ENCODE measurements at regions not wholly inside any gene's neighbourhood (a gene's known extent, or its start where the extent isn't known, plus 50 kb on each side); places are given as distances from the start of the nearest gene placed in this dataset.
"Not testable (repeated sequence)": the region's sequence is repeated elsewhere in the genome, so short reads cannot be mapped to it uniquely, and the experiment has no call there.

DNA sequence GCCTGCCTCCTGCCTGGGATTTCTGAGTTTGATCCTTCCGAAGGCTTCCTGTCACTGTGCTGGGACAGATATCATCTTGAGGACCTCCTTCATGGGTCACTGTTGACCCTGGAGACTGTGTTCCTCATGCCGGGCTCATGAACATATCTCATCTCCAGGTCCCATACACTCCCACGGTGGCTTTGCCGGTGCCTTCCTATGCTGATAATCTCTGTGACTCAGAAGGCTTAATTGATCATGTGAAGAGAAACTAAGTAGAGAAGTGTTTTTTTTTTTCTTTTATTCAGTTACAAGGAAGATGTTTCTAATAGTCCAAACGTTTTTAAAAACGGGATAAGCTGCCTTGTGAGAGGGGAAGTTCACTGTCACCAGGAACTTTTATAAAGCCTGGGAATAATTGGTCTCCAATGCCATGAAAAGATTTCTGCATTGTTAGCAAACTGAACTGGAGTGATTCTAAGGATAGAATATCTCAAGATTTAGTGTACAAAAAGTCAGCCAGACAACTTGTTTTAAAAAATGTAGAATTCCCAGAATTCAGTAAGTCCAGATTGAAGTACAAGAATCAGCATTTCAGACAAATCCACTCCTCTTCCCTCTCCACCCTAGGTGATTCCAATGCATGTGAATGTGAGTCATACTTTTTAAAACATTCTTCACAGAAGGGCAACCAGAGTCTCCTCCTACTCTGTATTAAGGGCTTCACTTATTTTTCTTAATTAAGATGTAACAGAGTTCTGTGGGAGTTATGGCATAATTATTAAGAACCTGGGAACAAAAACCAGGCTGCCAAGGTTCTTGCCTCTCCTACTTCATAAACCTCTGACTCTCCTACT is 139.8 kb upstream of the LGR5 start:
- DNase-seq, result no peak

DNA sequence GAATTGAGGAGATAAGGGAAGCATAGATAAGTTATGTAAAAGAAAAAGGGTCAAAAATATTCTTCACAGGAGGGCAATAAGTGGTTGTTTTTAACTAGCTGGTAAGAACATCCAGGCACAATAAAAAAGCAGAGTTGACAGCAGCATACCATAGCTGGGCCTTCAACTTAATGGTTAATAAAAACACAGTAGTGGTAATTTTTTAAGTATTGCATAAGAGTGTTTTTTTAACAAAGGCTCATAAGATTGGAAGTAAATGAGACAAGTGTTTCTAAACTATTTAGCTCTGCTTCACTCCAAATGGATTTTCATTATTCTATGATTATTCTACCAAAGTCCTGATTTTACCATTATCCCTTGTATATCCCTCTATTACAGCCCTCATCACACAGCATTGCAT is 140.1 kb upstream of the TSPAN8 start:
- no peak for DNase-seq

DNA sequence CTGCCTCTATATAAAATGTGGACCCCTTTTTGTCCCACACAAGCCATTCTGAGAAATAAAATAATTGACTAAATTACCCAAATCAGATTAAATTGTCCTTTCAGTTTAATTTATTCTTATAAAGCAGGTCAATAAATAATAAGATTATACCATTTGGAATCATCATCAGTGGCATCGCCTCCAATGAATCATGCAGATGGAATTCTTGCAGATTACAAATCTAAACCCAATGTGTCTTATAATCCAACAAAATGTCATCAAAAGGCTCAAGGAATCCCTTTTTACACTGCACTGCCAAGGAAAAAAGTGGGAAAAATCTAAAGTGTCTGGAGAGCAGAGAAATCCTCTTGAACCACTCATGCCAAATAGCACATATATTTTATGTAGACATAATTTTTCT is 138.2 kb upstream of the TSPAN8 start:
- DNase-seq, result no peak

- DNase-seq, result no peak
Observed at GRCh38 chr12:71291746-71292145, 133.9 kb upstream of the TSPAN8 start.

DNA sequence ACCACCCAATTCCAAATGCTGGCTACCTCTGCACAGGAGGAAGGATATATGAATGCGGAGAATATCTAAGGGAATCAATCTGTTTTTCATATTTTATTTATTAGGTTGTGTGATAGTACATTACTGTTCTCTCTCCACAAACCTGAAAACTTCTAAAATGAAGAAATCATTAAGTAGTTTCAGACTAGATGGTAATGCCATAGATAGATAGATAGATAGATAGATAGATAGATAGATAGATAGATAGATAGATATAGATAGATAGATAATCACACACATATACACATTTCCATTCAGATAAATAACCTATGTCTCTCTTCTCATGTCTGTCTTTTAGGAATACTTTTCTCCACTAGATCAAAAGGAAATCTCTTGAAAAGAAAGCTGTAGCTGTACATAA is 126.1 kb upstream of the TSPAN8 start:
- no peak for DNase-seq

- no peak for DNase-seq
Observed at GRCh38 chr12:71282925-71283324, 125.1 kb upstream of the TSPAN8 start.

GRCh38 chr12:71282020-71282419 is 124.2 kb upstream of the TSPAN8 start:
- DNase-seq, result no peak

DNA sequence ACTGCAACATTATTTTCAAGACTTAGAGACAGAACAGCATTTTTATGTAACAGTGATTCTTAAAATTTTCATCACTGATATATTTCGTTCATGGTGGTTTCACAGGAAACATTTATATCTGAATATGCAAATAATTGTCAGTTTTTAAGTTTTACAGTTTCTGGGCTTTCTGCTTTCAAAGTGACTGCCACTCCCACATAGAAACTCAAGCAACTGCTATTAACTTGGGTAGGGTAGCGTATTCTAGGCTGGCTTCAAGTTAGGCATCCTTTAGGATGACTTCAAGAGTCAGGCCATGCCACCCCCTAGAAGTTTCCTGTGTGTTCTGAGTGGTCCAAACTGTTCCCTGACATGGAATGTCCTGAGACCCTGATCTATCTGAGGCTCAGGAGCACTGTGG is 123.6 kb upstream of the TSPAN8 start:
- DNase-seq, result no peak

- DNase-seq, result no peak
Observed at GRCh38 chr12:71277866-71278265, 120.1 kb upstream of the TSPAN8 start.

- no peak for DNase-seq
Observed at GRCh38 chr12:71276541-71276940, 118.7 kb upstream of the TSPAN8 start.

DNA sequence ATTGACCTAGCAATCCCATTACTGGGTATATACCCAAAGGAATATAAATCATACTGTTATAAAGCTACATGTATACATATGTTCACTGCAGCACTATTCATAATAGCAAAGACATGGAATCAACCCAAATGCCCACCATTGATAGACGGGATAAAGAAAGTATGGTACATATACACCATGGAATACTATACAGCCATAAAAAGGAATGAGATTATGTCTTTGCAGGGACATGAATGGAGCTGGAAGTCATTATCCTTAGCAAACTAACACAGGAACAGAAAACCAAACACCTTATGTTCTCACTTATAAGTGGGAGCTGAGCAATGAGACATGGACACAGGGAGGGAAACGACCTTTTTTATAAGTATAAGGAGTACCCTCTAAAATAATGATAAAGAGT is 113.0 kb upstream of the TSPAN8 start:
- DNase-seq, result not testable (repeated sequence)

GRCh38 chr12:71270057-71270456 is 112.3 kb upstream of the TSPAN8 start:
- no peak for DNase-seq

GRCh38 chr12:71269281-71269598 is 111.4 kb upstream of the TSPAN8 start:
- DNase-seq, result no peak

GRCh38 chr12:71268598-71269280 is 110.9 kb upstream of the TSPAN8 start:
- no peak for DNase-seq

DNA sequence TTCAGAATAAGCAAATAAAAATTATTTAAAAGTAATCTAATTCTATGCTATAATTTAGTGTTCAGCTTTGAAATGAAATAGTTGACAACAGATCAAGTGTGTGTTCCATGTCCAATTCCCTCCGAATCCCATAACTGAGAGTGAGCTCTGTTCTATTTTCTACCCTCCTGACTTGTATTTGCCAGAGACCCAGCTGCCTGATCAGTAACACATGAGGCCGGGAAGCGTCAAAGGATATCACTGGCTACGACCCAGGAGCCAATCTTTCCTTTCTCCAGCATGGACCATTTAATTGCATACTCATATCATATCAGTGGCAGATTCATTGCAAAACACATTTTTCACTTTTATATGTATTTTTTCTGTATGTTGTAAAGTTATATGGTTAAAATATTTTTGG is 108.8 kb upstream of the TSPAN8 start:
- no peak for DNase-seq

- DNase-seq, result not testable (repeated sequence)
Observed at GRCh38 chr12:71265731-71266130, 107.9 kb upstream of the TSPAN8 start.

GRCh38 chr12:71262466-71262865 is 104.7 kb upstream of the TSPAN8 start:
- DNase-seq, result no peak

GRCh38 chr12:71252473-71252872 is 94.7 kb upstream of the TSPAN8 start:
- DNase-seq, result no peak

GRCh38 chr12:71250166-71250565 is 92.4 kb upstream of the TSPAN8 start:
- no peak for DNase-seq

- DNase-seq, result no peak
Observed at GRCh38 chr12:71243370-71243769, 85.6 kb upstream of the TSPAN8 start.

DNA sequence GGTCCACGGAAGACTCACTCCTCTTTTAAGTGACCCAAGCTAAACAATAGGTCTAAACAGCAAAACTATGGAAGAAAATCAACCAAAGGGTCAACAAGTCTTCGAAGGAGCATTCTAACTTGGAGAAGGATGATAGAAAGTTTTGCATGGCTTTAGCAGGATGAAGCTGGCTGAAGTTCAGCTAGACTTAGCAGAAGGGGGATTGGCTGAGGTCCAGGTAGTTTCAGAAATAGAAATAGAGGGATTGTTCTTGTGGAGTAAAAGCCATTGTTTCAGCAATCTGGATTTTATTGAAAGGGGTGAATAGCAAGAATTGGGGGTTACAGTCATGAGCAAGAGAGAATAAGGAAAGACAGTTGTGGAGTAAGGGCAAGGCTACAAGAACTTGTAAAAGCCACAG is 84.7 kb upstream of the TSPAN8 start:
- DNase-seq, result no peak

GRCh38 chr12:71240946-71241345 is 83.1 kb upstream of the TSPAN8 start:
- DNase-seq, result no peak

DNA sequence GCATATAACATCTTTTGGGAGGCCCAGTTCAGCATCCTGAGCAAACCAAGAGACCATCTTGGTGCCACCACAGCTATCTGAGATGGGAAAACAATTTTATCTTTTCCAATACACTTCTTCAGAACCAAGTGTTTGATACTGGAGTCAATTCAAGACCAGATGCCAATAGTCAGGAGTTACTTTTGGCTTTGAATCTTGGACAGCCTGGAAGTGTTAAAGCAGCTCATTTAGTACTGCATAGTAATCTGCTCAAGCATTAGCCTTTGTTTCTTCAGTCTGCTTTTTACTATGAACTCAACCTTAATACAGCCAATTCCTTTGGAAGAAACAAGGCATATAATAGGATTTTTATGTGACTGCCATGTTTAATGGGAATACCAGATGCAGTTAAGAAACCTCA is 81.9 kb upstream of the TSPAN8 start:
- DNase-seq, result no peak

GRCh38 chr12:71237128-71237527 is 79.3 kb upstream of the TSPAN8 start:
- DNase-seq, result no peak

DNA sequence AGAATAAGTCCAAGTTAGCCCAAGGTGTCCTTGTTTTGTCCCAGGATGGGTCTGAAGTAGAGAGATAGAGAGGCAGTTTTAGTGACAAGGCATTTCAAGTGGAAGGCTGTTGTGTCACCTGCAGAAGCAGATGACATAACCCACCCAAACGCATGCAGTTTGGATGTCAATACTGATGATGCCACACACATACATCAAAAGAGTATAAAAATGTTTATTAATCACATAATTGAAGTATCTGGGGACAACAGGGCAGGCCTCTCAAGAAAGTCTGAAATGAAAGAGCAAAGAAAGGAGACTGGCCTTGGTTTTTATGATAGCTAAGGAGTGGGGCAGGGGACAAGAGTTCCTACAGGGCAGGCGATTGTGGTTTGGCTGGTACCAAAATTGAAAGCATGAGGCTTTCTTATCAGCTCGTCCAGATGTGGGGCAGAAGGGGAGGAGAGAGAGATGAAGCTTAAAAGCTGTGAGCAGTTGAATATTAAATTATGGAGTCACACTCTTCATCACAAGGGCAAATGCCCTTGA is 78.4 kb upstream of the TSPAN8 start:
- no peak for DNase-seq
